ENCODE measurements at regions not wholly inside any gene's neighbourhood (a gene's known extent, or its start where the extent isn't known, plus 50 kb on each side); places are given as distances from the start of the nearest gene placed in this dataset.
"Not testable (repeated sequence)": the region's sequence is repeated elsewhere in the genome, so short reads cannot be mapped to it uniquely, and the experiment has no call there.

- no peaks in the 10 kb centered on the region for H3K9me3 Mint-ChIP-seq
- no peak overlapping the region for H3K27ac Mint-ChIP-seq
- no peaks in the 10 kb centered on the region for H3K27me3 Mint-ChIP-seq (ENCODE audit: low read depth)
- intact Hi-C loops (cut with micrococcal nuclease), result no loop called here
- DNase-seq, result no peak
- CTCF ChIA-PET, result no interaction called here
- H3K4me1 Mint-ChIP-seq (ENCODE audit: low read depth), result no peaks in the 10 kb centered on the region
- no peak overlapping the region for H3K4me3 Mint-ChIP-seq
- H3K36me3 Mint-ChIP-seq (ENCODE audit: low read depth), result peaks cover 25% of the 10 kb centered on the region
Measured at GRCh38 chr2:89829828-89830227, 1138.4 kb downstream of the RPIA start.

- CTCF ChIA-PET; intact Hi-C loops (cut with micrococcal nuclease); H3K4me3 Mint-ChIP-seq; H3K9me3 Mint-ChIP-seq; H3K4me1 Mint-ChIP-seq (ENCODE audit: low read depth); H3K27ac Mint-ChIP-seq; DNase-seq; H3K27me3 Mint-ChIP-seq (ENCODE audit: low read depth): not testable (repeated sequence)
- H3K36me3 Mint-ChIP-seq (ENCODE audit: low read depth), result peaks cover 22% of the 10 kb centered on the region
Measured at GRCh38 chr2:89830341-89831218, 1139.1 kb downstream of the RPIA start.

GRCh38 chr2:89831641-89832498 is 1140.4 kb downstream of the RPIA start:
- peaks cover 32% of the 10 kb centered on the region for H3K36me3 Mint-ChIP-seq (ENCODE audit: low read depth)
- H3K4me3 Mint-ChIP-seq, result no peak overlapping the region
- DNase-seq, result no peak
- H3K4me1 Mint-ChIP-seq (ENCODE audit: low read depth), result no peaks in the 10 kb centered on the region
- peaks cover 17% of the 10 kb centered on the region for H3K9me3 Mint-ChIP-seq
- CTCF ChIA-PET, result no interaction called here
- no peaks in the 10 kb centered on the region for H3K27me3 Mint-ChIP-seq (ENCODE audit: low read depth)
- intact Hi-C loops (cut with micrococcal nuclease), result no loop called here
- H3K27ac Mint-ChIP-seq, result no peak overlapping the region

- H3K4me1 Mint-ChIP-seq (ENCODE audit: low read depth), result no peaks in the 10 kb centered on the region
- H3K27ac Mint-ChIP-seq, result no peak overlapping the region
- intact Hi-C loops (cut with micrococcal nuclease), result no loop called here
- no peaks in the 10 kb centered on the region for H3K27me3 Mint-ChIP-seq (ENCODE audit: low read depth)
- CTCF ChIA-PET, result no interaction called here
- H3K36me3 Mint-ChIP-seq (ENCODE audit: low read depth), result peaks cover 40% of the 10 kb centered on the region
- DNase-seq, result no peak
- H3K9me3 Mint-ChIP-seq, result peaks cover 19% of the 10 kb centered on the region
- no peak overlapping the region for H3K4me3 Mint-ChIP-seq
Measured at GRCh38 chr2:89833116-89833779, 1141.8 kb downstream of the RPIA start.

- no peaks in the 10 kb centered on the region for H3K27me3 Mint-ChIP-seq (ENCODE audit: low read depth)
- DNase-seq, result no peak
- peaks cover 19% of the 10 kb centered on the region for H3K9me3 Mint-ChIP-seq
- peaks cover 45% of the 10 kb centered on the region for H3K36me3 Mint-ChIP-seq (ENCODE audit: low read depth)
- no peak overlapping the region for H3K27ac Mint-ChIP-seq
- intact Hi-C loops (cut with micrococcal nuclease), result no loop called here
- CTCF ChIA-PET, result no interaction called here
- no peaks in the 10 kb centered on the region for H3K4me1 Mint-ChIP-seq (ENCODE audit: low read depth)
- no peak overlapping the region for H3K4me3 Mint-ChIP-seq
Measured at GRCh38 chr2:89833780-89834117, 1142.3 kb downstream of the RPIA start.

- intact Hi-C loops (cut with micrococcal nuclease), result no loop called here
- no peak overlapping the region for H3K4me3 Mint-ChIP-seq
- H3K27ac Mint-ChIP-seq, result no peak overlapping the region
- no peaks in the 10 kb centered on the region for H3K27me3 Mint-ChIP-seq (ENCODE audit: low read depth)
- no peaks in the 10 kb centered on the region for H3K4me1 Mint-ChIP-seq (ENCODE audit: low read depth)
- DNase-seq, result no peak
- CTCF ChIA-PET, result no interaction called here
- H3K9me3 Mint-ChIP-seq, result peaks cover 19% of the 10 kb centered on the region
- H3K36me3 Mint-ChIP-seq (ENCODE audit: low read depth), result peaks cover 43% of the 10 kb centered on the region
Measured at GRCh38 chr2:89834306-89834705, 1142.8 kb downstream of the RPIA start.

- DNase-seq; H3K27me3 Mint-ChIP-seq (ENCODE audit: low read depth); CTCF ChIA-PET; intact Hi-C loops (cut with micrococcal nuclease); H3K27ac Mint-ChIP-seq; H3K4me1 Mint-ChIP-seq (ENCODE audit: low read depth); H3K4me3 Mint-ChIP-seq: not testable (repeated sequence)
- Mint-ChIP-seq H3K9me3 (peaks cover 24% of the 10 kb centered on the region), H3K36me3 (ENCODE audit: low read depth) (peaks cover 41% of the 10 kb centered on the region)
Measured at GRCh38 chr2:89836326-89836725, 1144.9 kb downstream of the RPIA start.

- CTCF ChIA-PET, result no interaction called here
- Mint-ChIP-seq H3K27me3 (ENCODE audit: low read depth) (no peaks in the 10 kb centered on the region), H3K4me1 (ENCODE audit: low read depth) (no peaks in the 10 kb centered on the region), H3K9me3 (peaks cover 29% of the 10 kb centered on the region), H3K27ac (no peak overlapping the region), H3K36me3 (ENCODE audit: low read depth) (peaks cover 36% of the 10 kb centered on the region), H3K4me3 (no peak overlapping the region)
- DNase-seq, result no peak
- intact Hi-C loops (cut with micrococcal nuclease), result no loop called here
Measured at GRCh38 chr2:89837962-89838625, 1146.6 kb downstream of the RPIA start.

- peaks cover 34% of the 10 kb centered on the region for H3K36me3 Mint-ChIP-seq (ENCODE audit: low read depth)
- DNase-seq; H3K4me1 Mint-ChIP-seq (ENCODE audit: low read depth); CTCF ChIA-PET; H3K4me3 Mint-ChIP-seq; intact Hi-C loops (cut with micrococcal nuclease); H3K27ac Mint-ChIP-seq; H3K27me3 Mint-ChIP-seq (ENCODE audit: low read depth): not testable (repeated sequence)
- peaks cover 28% of the 10 kb centered on the region for H3K9me3 Mint-ChIP-seq
Measured at GRCh38 chr2:89840175-89840574, 1148.7 kb downstream of the RPIA start.

GRCh38 chr2:89840781-89841475 is 1149.5 kb downstream of the RPIA start:
- H3K9me3 Mint-ChIP-seq, result peaks cover 21% of the 10 kb centered on the region

GRCh38 chr2:89841476-89841840 is 1150.0 kb downstream of the RPIA start:
- Mint-ChIP-seq H3K4me1 (ENCODE audit: low read depth) (no peaks in the 10 kb centered on the region), H3K27me3 (ENCODE audit: low read depth) (no peaks in the 10 kb centered on the region), H3K27ac (no peak overlapping the region), H3K9me3 (peaks cover 15% of the 10 kb centered on the region), H3K4me3 (no peak overlapping the region), H3K36me3 (ENCODE audit: low read depth) (peaks cover 26% of the 10 kb centered on the region)
- DNase-seq, result no peak
- CTCF ChIA-PET, result no interaction called here
- intact Hi-C loops (cut with micrococcal nuclease), result no loop called here

More at GRCh38 chr2:89840781-89841475, 1149.5 kb downstream of the RPIA start:
- H3K4me1 Mint-ChIP-seq (ENCODE audit: low read depth); H3K4me3 Mint-ChIP-seq; H3K27ac Mint-ChIP-seq; DNase-seq; intact Hi-C loops (cut with micrococcal nuclease); H3K27me3 Mint-ChIP-seq (ENCODE audit: low read depth); CTCF ChIA-PET: not testable (repeated sequence)
- H3K36me3 Mint-ChIP-seq (ENCODE audit: low read depth), result peaks cover 30% of the 10 kb centered on the region
